ENCODE measurements at regions not wholly inside any gene's neighbourhood (a gene's known extent, or its start where the extent isn't known, plus 50 kb on each side); places are given as distances from the start of the nearest gene placed in this dataset.

- Histone ChIP-seq H4K20me1 (ENCODE audit: insufficient read depth) (no peaks in the 10 kb centered on the region), H3K9me3 (ENCODE audit: insufficient read depth, low read depth) (0 out of 2 replicates have a peak, but pooled peaks cover 3% of the 10 kb centered on the region), H2AFZ (no peak overlapping the region), H3K27me3 (ENCODE audit: insufficient read depth, low read depth) (no peaks in the 10 kb centered on the region), H3K27ac (no peak overlapping the region), H3K4me3 (no peak overlapping the region), H3K9me2 (ENCODE audit: insufficient read depth) (no peaks in the 10 kb centered on the region), H3K4me2 (no peak overlapping the region), H3F3A (ENCODE audit: insufficient read depth, low read depth) (no peaks in the 10 kb centered on the region), H3K4me1 (replicated peaks; ENCODE audit: insufficient read depth) (no peaks in the 10 kb centered on the region), H3K36me3 (ENCODE audit: low read depth) (no peaks in the 10 kb centered on the region), H3K79me2 (ENCODE audit: low read depth) (no peaks in the 10 kb centered on the region)
- BruUV-seq (replicated peaks): no TSS peak
- no peak for TF ChIP-seq EZH2 (IDR thresholded peaks at IDR 0.05; ENCODE audit: low read depth)
- no peak for TF ChIP-seq CTCF (conservative IDR thresholded peaks at IDR 0.05)
- POLR2A ChIA-PET (ENCODE audit: unreplicated experiment): no interaction called here
- intact Hi-C loops (cut with micrococcal nuclease; ENCODE audit: unreplicated experiment): no loop called here
- no peak for DNase-seq
- CTCF ChIA-PET: interaction anchor here (0.7 kb wide), 1 partner anchor 211 kb away, joined by 3 read pairs; no protein-coding TSS in a partner anchor
These were observed 143.3 kb upstream of the ITGA4 start for GRCh38 chr2:181313845-181314244.

GRCh38 chr2:181314551-181314950, 142.6 kb upstream of the ITGA4 start:
- Histone ChIP-seq H3F3A (ENCODE audit: insufficient read depth, low read depth) (no peaks in the 10 kb centered on the region), H3K79me2 (ENCODE audit: low read depth) (no peaks in the 10 kb centered on the region), H4K20me1 (ENCODE audit: insufficient read depth) (no peaks in the 10 kb centered on the region), H3K4me2 (no peak overlapping the region), H3K9me2 (ENCODE audit: insufficient read depth) (no peaks in the 10 kb centered on the region), H2AFZ (no peak overlapping the region), H3K27me3 (ENCODE audit: insufficient read depth, low read depth) (no peaks in the 10 kb centered on the region), H3K36me3 (ENCODE audit: low read depth) (no peaks in the 10 kb centered on the region), H3K27ac (no peak overlapping the region), H3K4me1 (replicated peaks; ENCODE audit: insufficient read depth) (no peaks in the 10 kb centered on the region), H3K4me3 (no peak overlapping the region), H3K9me3 (ENCODE audit: insufficient read depth, low read depth) (0 out of 2 replicates have a peak, but pooled peaks cover 3% of the 10 kb centered on the region)
- ChIA-PET POLR2A (ENCODE audit: unreplicated experiment) (no interaction called here), CTCF (interaction anchor here (0.6 kb wide), 1 partner anchor 124 kb away, joined by 3 read pairs; no protein-coding TSS in a partner anchor)
- no peak for DNase-seq
- no peak for TF ChIP-seq EZH2 (IDR thresholded peaks at IDR 0.05; ENCODE audit: low read depth)
- TF ChIP-seq CTCF (conservative IDR thresholded peaks at IDR 0.05): no peak
- intact Hi-C loops (cut with micrococcal nuclease; ENCODE audit: unreplicated experiment): no loop called here
- no TSS peak for BruUV-seq (replicated peaks)

GRCh38 chr2:181317511-181317910, 139.7 kb upstream of the ITGA4 start:
- TF ChIP-seq CTCF (conservative IDR thresholded peaks at IDR 0.05) (no peak), EZH2 (IDR thresholded peaks at IDR 0.05; ENCODE audit: low read depth) (no peak)
- Histone ChIP-seq H3F3A (ENCODE audit: insufficient read depth, low read depth) (no peaks in the 10 kb centered on the region), H3K79me2 (ENCODE audit: low read depth) (no peaks in the 10 kb centered on the region), H3K9me3 (ENCODE audit: insufficient read depth, low read depth) (0 out of 2 replicates have a peak, but pooled peaks cover 3% of the 10 kb centered on the region), H3K27me3 (ENCODE audit: insufficient read depth, low read depth) (no peaks in the 10 kb centered on the region), H3K4me3 (no peak overlapping the region), H2AFZ (no peak overlapping the region), H3K27ac (no peak overlapping the region), H3K4me1 (replicated peaks; ENCODE audit: insufficient read depth) (no peaks in the 10 kb centered on the region), H3K9me2 (ENCODE audit: insufficient read depth) (peaks cover 5% of the 10 kb centered on the region; the same call in 1 of the 2 replicates), H3K36me3 (ENCODE audit: low read depth) (no peaks in the 10 kb centered on the region), H4K20me1 (ENCODE audit: insufficient read depth) (no peaks in the 10 kb centered on the region), H3K4me2 (no peak overlapping the region)
- no TSS peak for BruUV-seq (replicated peaks)
- ChIA-PET POLR2A (ENCODE audit: unreplicated experiment) (no interaction called here), CTCF (no interaction called here)
- intact Hi-C loops (cut with micrococcal nuclease; ENCODE audit: unreplicated experiment): no loop called here
- no peak for DNase-seq
